Ishikawa (cell line): ENCODE measurements at regions not wholly inside any gene's neighbourhood (a gene's known extent, or its start where the extent isn't known, plus 50 kb on each side); places are given as distances from the start of the nearest gene placed in this dataset.

Experiments
- CEBPB ChIP-seq: IDR thresholded peaks from 2 replicates; pipeline ENCODE4 v1.6.1; 2012
- CREB1 ChIP-seq: IDR thresholded peaks from 2 replicates; pipeline ENCODE4 v1.6.1; 2012; ENCODE audit warnings: low read depth
- EGR1 ChIP-seq: IDR thresholded peaks from 2 replicates; pipeline ENCODE4 v1.6.1; 2012
- EP300 ChIP-seq: IDR thresholded peaks from 2 replicates; pipeline ENCODE4 v1.6.1; 2012; ENCODE audit warnings: borderline replicate concordance
- FOXM1 ChIP-seq: IDR thresholded peaks from 2 replicates; pipeline ENCODE4 v1.6.1; 2012; ENCODE audit warnings: low read depth, borderline replicate concordance
- NFIC ChIP-seq: IDR thresholded peaks from 2 replicates; pipeline ENCODE4 v1.6.1; 2012
- RAD21 ChIP-seq: IDR thresholded peaks from 2 replicates; pipeline ENCODE4 v1.6.1; 2012; ENCODE audit warnings: low read depth
- TAF1 ChIP-seq: IDR thresholded peaks from 2 replicates; pipeline ENCODE4 v1.6.1; 2012; ENCODE audit warnings: low read depth, mild to moderate bottlenecking
- TCF12 ChIP-seq: IDR thresholded peaks from 2 replicates; pipeline ENCODE4 v1.6.1; 2012; ENCODE audit warnings: low read depth
- TEAD4 ChIP-seq: IDR thresholded peaks from 2 replicates; pipeline ENCODE4 v1.6.1; 2012
- USF1 ChIP-seq: IDR thresholded peaks from 2 replicates; pipeline ENCODE4 v1.6.1; 2012
- YY1 ChIP-seq: IDR thresholded peaks from 2 replicates; pipeline ENCODE4 v1.6.1; 2012; ENCODE audit warnings: low read depth
- ZBTB7A ChIP-seq: IDR thresholded peaks from 2 replicates; pipeline ENCODE4 v1.6.1; 2012; ENCODE audit warnings: low read depth
- TF ChIP-seq, protein P1 (sequence below): IDR thresholded peaks from 2 replicates; pipeline ENCODE4 v1.6.1; 2012
- TF ChIP-seq, protein P2 (sequence below): IDR thresholded peaks from 2 replicates; pipeline ENCODE4 v1.6.1; 2012; ENCODE audit warnings: low read depth, mild to moderate bottlenecking

DNA sequence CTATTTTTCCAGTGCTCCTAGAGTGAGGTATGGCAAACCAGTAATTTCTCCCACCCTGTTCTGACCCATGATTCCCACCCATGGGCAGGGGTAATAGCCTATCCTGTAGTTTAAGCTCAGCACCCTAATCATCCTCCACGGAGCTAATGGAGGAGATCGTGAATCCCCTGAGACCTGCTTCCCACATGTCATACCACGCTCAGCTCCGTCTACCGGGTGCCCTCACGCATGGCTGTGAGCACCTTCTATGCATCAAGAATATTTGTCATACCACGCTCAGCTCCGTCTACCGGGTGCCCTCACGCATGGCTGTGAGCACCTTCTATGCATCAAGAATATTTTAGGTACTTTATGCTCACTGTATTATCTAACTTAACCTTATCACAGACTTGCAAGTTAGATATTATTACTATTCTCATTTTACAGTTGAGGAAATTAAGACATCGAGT is 104.7 kb upstream of the PFN2 start:
- no peak for TF ChIP-seq EP300
- no peak for TF ChIP-seq RAD21
- TF ChIP-seq TEAD4, result no peak
- no peak for TF ChIP-seq USF1
- no peak for TF ChIP-seq NFIC
- TF ChIP-seq, protein P1, sequence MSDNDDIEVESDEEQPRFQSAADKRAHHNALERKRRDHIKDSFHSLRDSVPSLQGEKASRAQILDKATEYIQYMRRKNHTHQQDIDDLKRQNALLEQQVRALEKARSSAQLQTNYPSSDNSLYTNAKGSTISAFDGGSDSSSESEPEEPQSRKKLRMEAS, result no peak
- TF ChIP-seq CEBPB, result no peak
- TF ChIP-seq YY1, result no peak

- TF ChIP-seq ZBTB7A, result no peak
- TF ChIP-seq USF1, result no peak
- no peak for TF ChIP-seq NFIC
Observed at GRCh38 chr3:150074697-150075416, 104.2 kb upstream of the PFN2 start.

GRCh38 chr3:150074277-150074676 is 103.6 kb upstream of the PFN2 start:
- TF ChIP-seq YY1, result no peak

- TF ChIP-seq FOXM1 (no peak), TEAD4 (no peak), TCF12 (no peak), CEBPB (no peak), RAD21 (no peak), TAF1 (no peak), EGR1 (no peak), ZBTB7A (no peak), EP300 (no peak), NFIC (no peak), YY1 (no peak)
- TF ChIP-seq, protein P1, result no peak
- TF ChIP-seq, protein P2, sequence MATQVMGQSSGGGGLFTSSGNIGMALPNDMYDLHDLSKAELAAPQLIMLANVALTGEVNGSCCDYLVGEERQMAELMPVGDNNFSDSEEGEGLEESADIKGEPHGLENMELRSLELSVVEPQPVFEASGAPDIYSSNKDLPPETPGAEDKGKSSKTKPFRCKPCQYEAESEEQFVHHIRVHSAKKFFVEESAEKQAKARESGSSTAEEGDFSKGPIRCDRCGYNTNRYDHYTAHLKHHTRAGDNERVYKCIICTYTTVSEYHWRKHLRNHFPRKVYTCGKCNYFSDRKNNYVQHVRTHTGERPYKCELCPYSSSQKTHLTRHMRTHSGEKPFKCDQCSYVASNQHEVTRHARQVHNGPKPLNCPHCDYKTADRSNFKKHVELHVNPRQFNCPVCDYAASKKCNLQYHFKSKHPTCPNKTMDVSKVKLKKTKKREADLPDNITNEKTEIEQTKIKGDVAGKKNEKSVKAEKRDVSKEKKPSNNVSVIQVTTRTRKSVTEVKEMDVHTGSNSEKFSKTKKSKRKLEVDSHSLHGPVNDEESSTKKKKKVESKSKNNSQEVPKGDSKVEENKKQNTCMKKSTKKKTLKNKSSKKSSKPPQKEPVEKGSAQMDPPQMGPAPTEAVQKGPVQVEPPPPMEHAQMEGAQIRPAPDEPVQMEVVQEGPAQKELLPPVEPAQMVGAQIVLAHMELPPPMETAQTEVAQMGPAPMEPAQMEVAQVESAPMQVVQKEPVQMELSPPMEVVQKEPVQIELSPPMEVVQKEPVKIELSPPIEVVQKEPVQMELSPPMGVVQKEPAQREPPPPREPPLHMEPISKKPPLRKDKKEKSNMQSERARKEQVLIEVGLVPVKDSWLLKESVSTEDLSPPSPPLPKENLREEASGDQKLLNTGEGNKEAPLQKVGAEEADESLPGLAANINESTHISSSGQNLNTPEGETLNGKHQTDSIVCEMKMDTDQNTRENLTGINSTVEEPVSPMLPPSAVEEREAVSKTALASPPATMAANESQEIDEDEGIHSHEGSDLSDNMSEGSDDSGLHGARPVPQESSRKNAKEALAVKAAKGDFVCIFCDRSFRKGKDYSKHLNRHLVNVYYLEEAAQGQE, result no peak
Observed at GRCh38 chr3:150073513-150073912, 102.8 kb upstream of the PFN2 start.

DNA sequence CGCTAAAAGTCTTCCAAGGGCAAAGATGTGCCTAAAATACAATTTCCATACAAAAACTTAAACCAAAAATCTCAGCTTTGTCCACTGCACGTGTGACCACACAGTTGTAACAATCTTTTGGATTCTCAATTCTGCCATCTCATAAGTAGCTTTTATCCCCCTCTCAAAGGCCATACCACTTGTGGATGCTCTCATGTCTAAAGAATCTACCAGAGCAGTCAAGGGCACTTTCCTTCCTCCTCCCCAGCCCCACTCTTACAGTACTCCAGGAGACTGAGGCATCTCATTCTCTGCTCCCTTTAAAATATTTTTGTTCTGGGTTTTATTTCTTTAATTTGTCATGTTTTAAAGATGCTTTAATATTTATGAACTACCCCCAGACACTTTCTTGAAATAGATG is 102.3 kb upstream of the PFN2 start:
- TF ChIP-seq TEAD4 (no peak), ZBTB7A (no peak), CREB1 (no peak), USF1 (no peak)

DNA sequence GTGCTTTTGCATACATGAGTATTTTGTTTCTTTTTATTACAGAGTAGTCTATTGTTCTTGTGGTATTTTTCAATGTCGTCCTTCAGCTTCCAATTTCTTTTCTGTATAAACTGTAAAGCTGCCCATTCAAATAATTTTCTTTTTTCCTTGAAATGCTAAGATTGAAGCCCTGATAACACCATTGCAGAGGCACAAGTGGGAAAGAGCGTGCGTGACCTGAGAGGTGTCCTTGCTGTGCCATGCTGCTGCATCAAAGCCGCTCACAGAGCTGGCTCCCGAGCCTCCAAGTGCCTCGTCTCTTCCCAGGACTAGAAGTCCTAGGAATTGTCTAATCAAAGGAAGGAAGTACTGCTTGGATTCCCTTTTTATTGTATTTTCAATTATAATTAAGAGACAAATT is 101.9 kb upstream of the PFN2 start:
- TF ChIP-seq EGR1 (no peak), TAF1 (no peak), EP300 (no peak), USF1 (no peak), TEAD4 (no peak)

- no peak for TF ChIP-seq FOXM1
- TF ChIP-seq EGR1, result no peak
- TF ChIP-seq ZBTB7A, result no peak
- TF ChIP-seq EP300, result no peak
- TF ChIP-seq, protein P1, result no peak
- TF ChIP-seq NFIC, result no peak
- no peak for TF ChIP-seq USF1
- TF ChIP-seq TAF1, result no peak
- TF ChIP-seq, protein P2, result no peak
- TF ChIP-seq TEAD4, result no peak
- no peak for TF ChIP-seq YY1
- TF ChIP-seq TCF12, result no peak
Observed at GRCh38 chr3:150070271-150070670, 99.6 kb upstream of the PFN2 start.
